ENCODE measurements at regions not wholly inside any gene's neighbourhood (a gene's known extent, or its start where the extent isn't known, plus 50 kb on each side); places are given as distances from the start of the nearest gene placed in this dataset.

DNA sequence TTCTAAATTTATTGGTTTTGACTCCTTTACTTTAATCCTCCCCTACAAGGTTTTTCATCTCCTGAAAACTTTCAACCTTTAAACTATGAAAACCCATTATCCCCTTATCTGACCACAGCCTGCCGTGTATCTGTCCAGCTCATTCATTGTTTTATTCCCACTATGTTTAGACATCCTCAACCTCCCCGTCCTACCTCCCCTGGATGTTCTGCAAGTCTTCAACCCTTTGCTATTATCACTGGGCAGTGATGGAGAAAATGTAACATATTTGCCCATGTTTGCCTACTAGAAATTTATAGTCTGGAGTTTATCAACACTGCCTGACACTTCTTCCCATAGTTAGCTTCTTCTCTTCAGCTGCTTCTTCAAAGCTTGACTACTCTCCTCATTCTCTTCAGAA, 483.4 kb downstream of the PRKD1 start (continued):
- TF ChIP-seq, protein P1, sequence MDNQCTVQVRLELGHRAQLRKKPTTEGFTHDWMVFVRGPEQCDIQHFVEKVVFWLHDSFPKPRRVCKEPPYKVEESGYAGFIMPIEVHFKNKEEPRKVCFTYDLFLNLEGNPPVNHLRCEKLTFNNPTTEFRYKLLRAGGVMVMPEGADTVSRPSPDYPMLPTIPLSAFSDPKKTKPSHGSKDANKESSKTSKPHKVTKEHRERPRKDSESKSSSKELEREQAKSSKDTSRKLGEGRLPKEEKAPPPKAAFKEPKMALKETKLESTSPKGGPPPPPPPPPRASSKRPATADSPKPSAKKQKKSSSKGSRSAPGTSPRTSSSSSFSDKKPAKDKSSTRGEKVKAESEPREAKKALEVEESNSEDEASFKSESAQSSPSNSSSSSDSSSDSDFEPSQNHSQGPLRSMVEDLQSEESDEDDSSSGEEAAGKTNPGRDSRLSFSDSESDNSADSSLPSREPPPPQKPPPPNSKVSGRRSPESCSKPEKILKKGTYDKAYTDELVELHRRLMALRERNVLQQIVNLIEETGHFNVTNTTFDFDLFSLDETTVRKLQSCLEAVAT (IDR thresholded peaks at IDR 0.05), result no peak
- TF ChIP-seq ZNF324 (CRISPR knock-in tag; IDR thresholded peaks at IDR 0.05), result no peak
- no peak for TF ChIP-seq MCM2 (IDR thresholded peaks at IDR 0.05; ENCODE audit: low read depth)
- no peak for TF ChIP-seq SRSF3 (IDR thresholded peaks at IDR 0.05; ENCODE audit: insufficient read depth, low read length)

GRCh38 chr14:29444805-29445204, 482.8 kb downstream of the PRKD1 start:
- no peaks in the 10 kb centered on the region for H3K9me3 ChIP-seq (replicated peaks; ENCODE audit: control insufficient read depth, insufficient read depth, low read depth, low read length)
- no peaks in the 10 kb centered on the region for H3K27me3 ChIP-seq (ENCODE audit: control insufficient read depth in 2 of 2, insufficient read depth in 2 of 2, low read length in 2 of 2)
- H4K20me1 ChIP-seq (replicated peaks; ENCODE audit: control insufficient read depth, insufficient read depth, low read length), result no peaks in the 10 kb centered on the region
- no peak overlapping the region for H3K4me2 ChIP-seq (ENCODE audit: insufficient read depth, low read length)
- ChIA-PET POLR2A (no interaction called here), CTCF (ENCODE audit: low intra/inter-chr PET ratio) (no interaction called here)
- H3K9ac ChIP-seq (ENCODE audit: insufficient read depth in 1 of 2, low read depth in 2 of 2, low read length in 2 of 2), result no peak overlapping the region
- no peak for FAIRE-seq
- H3K36me3 ChIP-seq (ENCODE audit: control insufficient read depth, insufficient read depth, low read length), result no peaks in the 10 kb centered on the region
- H2AFZ ChIP-seq (ENCODE audit: low read depth, low read length), result no peak overlapping the region
- no TSS peak for BruUV-seq (replicated peaks)
- WGBS (ENCODE audit: insufficient coverage, low coverage, missing lambda C conversion rate), result 0% methylated on average over 1 of the region's 1 CpG
- no peak for DNase-seq (ENCODE audit: extremely low read depth in 1 of 4, low spot score in 3 of 4)
- no peaks in the 10 kb centered on the region for H3K79me2 ChIP-seq (ENCODE audit: control insufficient read depth, insufficient read depth, low read length)
- in situ Hi-C loops (cut with MboI), result no loop called here
- no peaks in the 10 kb centered on the region for H3K4me1 ChIP-seq (replicated peaks in 1 of 2; ENCODE audit: control insufficient read depth in 2 of 2, insufficient read depth in 2 of 2, low read length in 2 of 2)
- no peak overlapping the region for H3K27ac ChIP-seq (ENCODE audit: extremely low read depth, low read depth, low read length)
- H3K9me1 ChIP-seq (ENCODE audit: control insufficient read depth, insufficient read depth, low read length), result no peaks in the 10 kb centered on the region
- no peak overlapping the region for H3K4me3 ChIP-seq
- intact Hi-C loops (cut with micrococcal nuclease), result no loop called here
- ATAC-seq, result no peak
- no peak for TF ChIP-seq NR3C1 (CRISPR knock-in tag; IDR thresholded peaks at IDR 0.05)
- TF ChIP-seq ZNF140 (CRISPR knock-in tag; IDR thresholded peaks at IDR 0.05), result no peak
- no peak for TF ChIP-seq FOXP1 (CRISPR knock-in tag; IDR thresholded peaks at IDR 0.05)
- TF ChIP-seq RHOXF2B (CRISPR knock-in tag; conservative IDR thresholded peaks at IDR 0.05), result no peak
- TF ChIP-seq NR0B1 (IDR thresholded peaks at IDR 0.05; ENCODE audit: partially characterized antibody), result no peak
- no peak for TF ChIP-seq E2F3 (CRISPR knock-in tag; IDR thresholded peaks at IDR 0.05)
- no peak for TF ChIP-seq NCOA2 (IDR thresholded peaks at IDR 0.05; ENCODE audit: partially characterized antibody in 2 of 2)
- no peak for TF ChIP-seq ZNF644 (tag; IDR thresholded peaks at IDR 0.05; ENCODE audit: low read depth)
- no peak for TF ChIP-seq IRF2 (CRISPR knock-in tag; IDR thresholded peaks at IDR 0.05)
- TF ChIP-seq PTRF (tag; IDR thresholded peaks at IDR 0.05), result no peak
- TF ChIP-seq ARID4B (CRISPR knock-in tag; IDR thresholded peaks at IDR 0.05), result no peak
- TF ChIP-seq STAT5A (IDR thresholded peaks at IDR 0.05; ENCODE audit: borderline replicate concordance, low read length), result no peak
- no peak for TF ChIP-seq ZC3H11A (IDR thresholded peaks at IDR 0.05; ENCODE audit: low read depth, low read length)
